Left lung (tissue), 4 donors: ENCODE measurements at regions not wholly inside any gene's neighbourhood (a gene's known extent, or its start where the extent isn't known, plus 50 kb on each side); places are given as distances from the start of the nearest gene placed in this dataset.

ENCODE experiments used
- ATAC-seq: fragments of 200-7000 bp; cut with Tn5 transposase; one replicate; pipeline ENCODE4 v1.9.1; 2020; ENCODE audit warnings: moderate library complexity
- DNase-seq, 4 donors: peaks; one replicate each; pipeline ENCODE4 v3.0.0-alpha.2; 2013 to 2020
- H3K27ac ChIP-seq, 2 donors: fragments of 200-600 bp; sonication (generic) in 1 of 2; one replicate each; pipeline versions ENCODE4 v1.5.0 to v1.8.0; 2020 to 2021
- H3K27me3 ChIP-seq, 2 donors: fragments of 200-600 bp; sonication (generic) in 1 of 2; one replicate each; pipeline versions ENCODE4 v1.5.0 to v1.8.0; 2020 to 2021
- H3K36me3 ChIP-seq, 2 donors: fragments of 200-600 bp; sonication (generic) in 1 of 2; one replicate each; pipeline versions ENCODE4 v1.5.0 to v1.8.0; 2020 to 2021
- H3K4me1 ChIP-seq, 2 donors: fragments of 200-600 bp; one replicate each; pipeline ENCODE4 v1.8.0; 2021
- H3K4me3 ChIP-seq, 2 donors: fragments of 200-600 bp; sonication (generic) in 1 of 2; one replicate each; pipeline versions ENCODE4 v1.5.0 to v1.8.0; 2020 to 2021; ENCODE audit warnings: mild to moderate bottlenecking in 1 of 2
- H3K9me3 ChIP-seq, 2 donors: fragments of 200-600 bp; sonication (generic) in 1 of 2; one replicate each; pipeline versions ENCODE4 v1.5.0 to v1.8.0; 2020 to 2021
- intact Hi-C, 2 donors: fragments of 100-400 bp; cut with DNase I; formaldehyde crosslinking; loops; one replicate each; pipeline versions ENCODE4 v1.11.2 to v1.14.2; 2022
- TF ChIP-seq, protein P1 (sequence below), 2 donors: fragments of 200-600 bp; sonication (generic) in 1 of 2; IDR thresholded peaks; one replicate each; pipeline versions ENCODE4 v1.5.0 to v1.8.0; 2021; ENCODE audit warnings: antibody characterized with exemption in 2 of 2
- donor health status: DM: no; HTN: yes; CAD: no.
- donor health status: DM: no; HTN: no; CAD: no.

DNA sequence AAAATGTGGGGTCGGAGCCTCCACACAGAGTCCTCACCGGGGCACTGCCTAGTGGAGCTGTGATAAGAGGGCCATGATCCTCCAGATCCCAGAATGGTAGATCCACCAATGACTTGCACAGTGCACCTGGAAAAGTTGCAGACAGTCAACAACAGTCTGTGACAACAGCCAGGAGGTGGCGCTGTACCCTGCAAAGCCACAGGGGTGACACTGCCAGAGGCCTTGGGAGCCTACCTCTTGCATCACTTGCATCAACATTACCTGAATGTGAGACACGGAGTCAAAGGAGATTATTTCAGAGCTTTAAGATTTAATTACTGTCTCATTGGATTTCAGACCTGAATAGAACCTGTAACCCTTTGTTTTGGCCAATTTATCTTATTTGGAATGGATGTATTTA is 614.1 kb upstream of the CDH9 start:
- TF ChIP-seq, protein P1, sequence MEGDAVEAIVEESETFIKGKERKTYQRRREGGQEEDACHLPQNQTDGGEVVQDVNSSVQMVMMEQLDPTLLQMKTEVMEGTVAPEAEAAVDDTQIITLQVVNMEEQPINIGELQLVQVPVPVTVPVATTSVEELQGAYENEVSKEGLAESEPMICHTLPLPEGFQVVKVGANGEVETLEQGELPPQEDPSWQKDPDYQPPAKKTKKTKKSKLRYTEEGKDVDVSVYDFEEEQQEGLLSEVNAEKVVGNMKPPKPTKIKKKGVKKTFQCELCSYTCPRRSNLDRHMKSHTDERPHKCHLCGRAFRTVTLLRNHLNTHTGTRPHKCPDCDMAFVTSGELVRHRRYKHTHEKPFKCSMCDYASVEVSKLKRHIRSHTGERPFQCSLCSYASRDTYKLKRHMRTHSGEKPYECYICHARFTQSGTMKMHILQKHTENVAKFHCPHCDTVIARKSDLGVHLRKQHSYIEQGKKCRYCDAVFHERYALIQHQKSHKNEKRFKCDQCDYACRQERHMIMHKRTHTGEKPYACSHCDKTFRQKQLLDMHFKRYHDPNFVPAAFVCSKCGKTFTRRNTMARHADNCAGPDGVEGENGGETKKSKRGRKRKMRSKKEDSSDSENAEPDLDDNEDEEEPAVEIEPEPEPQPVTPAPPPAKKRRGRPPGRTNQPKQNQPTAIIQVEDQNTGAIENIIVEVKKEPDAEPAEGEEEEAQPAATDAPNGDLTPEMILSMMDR (IDR thresholded peaks at IDR 0.05), result no peak
- peaks cover 0 to 8% of the 10 kb centered on the region in 2 donors for H3K9me3 ChIP-seq
- H3K27ac ChIP-seq, result no peak overlapping the region
- H3K36me3 ChIP-seq, result no peaks in the 10 kb centered on the region
- no peaks in the 10 kb centered on the region for H3K4me1 ChIP-seq
- no peak for DNase-seq
- ATAC-seq, result no peak
- intact Hi-C loops, result no loop called here
- no peak overlapping the region for H3K4me3 ChIP-seq
- no peaks in the 10 kb centered on the region for H3K27me3 ChIP-seq

DNA sequence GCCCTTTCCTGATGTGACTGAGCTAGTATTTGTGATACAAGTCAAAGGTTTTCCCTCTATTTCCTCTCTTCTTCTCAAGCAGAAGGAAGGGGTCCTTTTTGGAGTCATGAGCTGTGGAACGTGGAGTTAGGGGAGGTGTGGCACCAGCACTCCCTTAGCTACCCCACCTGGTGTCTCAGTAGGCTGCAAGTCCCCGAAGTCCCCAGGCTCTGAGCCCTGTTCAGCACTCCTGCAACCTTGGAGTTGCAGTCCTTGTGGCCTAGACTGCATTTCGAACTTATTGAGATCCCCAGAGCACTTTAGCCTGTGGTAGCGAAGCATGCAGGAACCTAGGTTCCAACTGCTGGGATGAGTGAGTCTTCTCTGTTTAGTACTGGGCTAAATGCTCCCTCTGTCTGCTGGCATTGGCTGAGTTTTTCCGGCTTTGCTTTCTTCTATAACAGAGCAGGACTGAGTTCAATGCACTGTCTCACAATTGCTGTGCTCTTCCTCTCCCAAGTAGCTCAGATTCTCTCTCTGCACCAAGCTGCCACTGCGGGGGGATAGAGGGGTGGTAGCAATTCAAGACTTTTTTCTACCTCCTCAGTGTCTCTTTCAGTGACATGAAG is 600.7 kb upstream of the CDH9 start:
- no peak overlapping the region for H3K27ac ChIP-seq
- intact Hi-C loops, result no loop called here
- H3K4me3 ChIP-seq, result no peak overlapping the region
- peaks cover 0 to 15% of the 10 kb centered on the region in 2 donors for H3K9me3 ChIP-seq
- no peaks in the 10 kb centered on the region for H3K27me3 ChIP-seq
- DNase-seq (no peak), ATAC-seq (no peak)
- TF ChIP-seq, protein P1 (IDR thresholded peaks at IDR 0.05), result no peak
- no peaks in the 10 kb centered on the region for H3K4me1 ChIP-seq
- H3K36me3 ChIP-seq, result no peaks in the 10 kb centered on the region

DNA sequence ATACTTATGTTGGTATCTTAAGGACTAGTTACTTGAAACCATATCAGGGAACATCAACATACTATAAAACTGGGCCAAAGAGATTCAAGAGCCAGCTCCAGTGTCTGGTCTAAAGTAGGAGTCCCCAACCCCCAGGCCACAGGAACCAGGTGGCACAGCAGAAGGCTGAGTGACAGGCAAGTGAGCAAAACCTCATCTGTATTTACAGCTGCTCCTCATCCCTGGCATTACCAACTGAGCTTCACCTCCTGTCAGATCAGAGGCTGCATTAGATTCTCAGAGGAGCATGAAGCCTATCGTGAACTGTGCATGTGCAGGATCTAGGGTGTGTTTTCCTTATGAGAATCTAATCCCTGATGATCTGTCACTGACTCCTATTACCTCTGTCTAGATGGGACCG is 581.6 kb upstream of the CDH9 start:
- DNase-seq (no peak), ATAC-seq (no peak)
- Histone ChIP-seq H3K27ac (no peak overlapping the region), H3K4me1 (no peaks in the 10 kb centered on the region), H3K9me3 (peaks cover 0 to 10% of the 10 kb centered on the region in 2 donors), H3K36me3 (no peaks in the 10 kb centered on the region), H3K4me3 (no peak overlapping the region), H3K27me3 (no peaks in the 10 kb centered on the region)
- TF ChIP-seq, protein P1 (IDR thresholded peaks at IDR 0.05), result no peak
- intact Hi-C loops, result no loop called here

DNA sequence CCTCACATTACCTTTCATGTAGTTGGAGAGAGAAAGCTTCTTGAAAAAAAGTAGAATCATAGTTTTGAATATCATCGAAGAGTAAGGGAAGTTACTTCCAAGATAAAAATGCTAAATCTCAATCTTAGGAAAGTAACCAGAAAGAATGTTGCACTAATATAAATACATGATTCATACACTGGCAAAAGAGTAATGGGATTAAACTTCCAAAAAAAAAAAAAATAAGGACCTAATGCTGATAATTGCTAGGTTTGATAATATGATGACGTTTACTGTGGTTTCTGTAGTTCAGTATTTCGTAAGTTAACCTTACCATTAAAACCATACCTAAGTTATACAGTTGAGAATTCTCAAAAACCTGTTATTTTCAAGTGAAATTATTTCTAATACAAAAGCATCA is 573.8 kb upstream of the CDH9 start:
- ATAC-seq (no peak), DNase-seq (no peak)
- Histone ChIP-seq H3K4me1 (no peaks in the 10 kb centered on the region), H3K9me3 (peaks cover 0 to 3% of the 10 kb centered on the region in 2 donors), H3K27me3 (no peaks in the 10 kb centered on the region), H3K36me3 (no peaks in the 10 kb centered on the region), H3K4me3 (no peak overlapping the region), H3K27ac (no peak overlapping the region)
- TF ChIP-seq, protein P1 (IDR thresholded peaks at IDR 0.05), result no peak
- intact Hi-C loops, result no loop called here

DNA sequence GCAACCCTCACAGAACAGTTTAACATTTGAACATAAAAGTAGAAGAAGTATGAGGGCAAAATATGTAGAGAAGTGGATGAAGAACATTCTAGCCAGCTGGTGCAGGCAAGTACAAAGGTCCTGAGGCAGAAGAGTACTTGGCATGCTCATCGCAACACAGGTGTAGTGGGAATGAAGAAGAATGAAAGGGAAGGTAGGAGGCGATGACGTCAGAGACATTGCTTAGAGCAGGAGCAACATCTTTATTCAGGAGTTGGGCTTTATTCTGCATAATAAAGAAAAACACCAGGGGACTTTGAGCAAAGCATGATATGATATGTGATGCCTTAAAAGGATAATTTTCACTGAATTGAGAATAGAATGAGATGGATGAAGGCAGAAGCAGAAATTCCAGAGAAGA is 570.6 kb upstream of the CDH9 start:
- no peaks in the 10 kb centered on the region for H3K36me3 ChIP-seq
- TF ChIP-seq, protein P1 (IDR thresholded peaks at IDR 0.05), result no peak
- H3K27ac ChIP-seq, result no peak overlapping the region
- H3K9me3 ChIP-seq, result no peaks in the 10 kb centered on the region
- ATAC-seq, result no peak
- H3K27me3 ChIP-seq, result no peaks in the 10 kb centered on the region
- no peak overlapping the region for H3K4me3 ChIP-seq
- DNase-seq, result no peak
- no peaks in the 10 kb centered on the region for H3K4me1 ChIP-seq
- intact Hi-C loops, result no loop called here
